GM12878 (cell line): ENCODE measurements at regions not wholly inside any gene's neighbourhood (a gene's known extent, or its start where the extent isn't known, plus 50 kb on each side); places are given as distances from the start of the nearest gene placed in this dataset.
"Not testable (repeated sequence)": the region's sequence is repeated elsewhere in the genome, so short reads cannot be mapped to it uniquely, and the experiment has no call there.

Source experiments
- ATAC-seq: fragments of 200-7000 bp; cut with Tn5 transposase; 3 replicates; pipeline ENCODE4 v1.9.1; 2020; ENCODE audit warnings: mild to moderate bottlenecking, moderate library complexity
- BruUV-seq: library from RNA; stranded (reverse); fragments of 400-500 nt; replicated peaks from 2 replicates; lab custom pipeline; 2021; lab: Mats Ljungman, UMichigan
- CTCF ChIA-PET: fragments of 300-600 bp; sonication (Branson Sonifier 250); formaldehyde crosslinking; extraction: SDS; loops from one replicate; lab custom pipeline; 2021; ENCODE audit warnings: inconsistent platforms; lab: Yijun Ruan, JAX
- POLR2A ChIA-PET: fragments of 350-600 bp; formaldehyde crosslinking; extraction: SDS; loops from one replicate; lab custom pipeline; 2021; ENCODE audit warnings: inconsistent platforms; lab: Charles Lee
- RAD21 ChIA-PET: fragments of 300-600 bp; sonication (Branson Sonifier 250); formaldehyde crosslinking; loops from one replicate; lab custom pipeline; 2023; ENCODE audit warnings: antibody characterized with exemption; ENCODE audit not compliant: unreplicated experiment; lab: Charles Lee
- SMC1A ChIA-PET: fragments of 300-600 bp; sonication (Branson Sonifier 250); formaldehyde crosslinking; loops from one replicate; lab custom pipeline; 2023; ENCODE audit not compliant: unreplicated experiment, uncharacterized antibody; lab: Charles Lee
- DNase-seq: peaks from one replicate; pipeline ENCODE4 v3.0.0-alpha.2; 2011; ENCODE audit warnings: low read depth, low spot score
- FAIRE-seq: peaks from 3 replicates; lab custom pipeline; 2011; peaks lifted over from hg19 to GRCh38; lab: Jason Lieb, UNC
- H2AFZ ChIP-seq: 2 replicates; pipeline ENCODE4 v1.6.0; 2011; ENCODE audit warnings: low read depth, low read length, control low read depth; ENCODE audit not compliant: control insufficient read depth
- H3K27ac ChIP-seq: 2 replicates; pipeline ENCODE4 v1.5.1; 2011; ENCODE audit warnings: control low read depth; ENCODE audit not compliant: control insufficient read depth, insufficient read depth
- H3K27me3 ChIP-seq, 2 experiments: replicated peaks in 1 of 2; 2 replicates each; pipeline versions ENCODE4 v1.6.0 to v1.6.1; 2011; ENCODE audit warnings: low read length in 1 of 2; ENCODE audit not compliant: control insufficient read depth in 2 of 2, insufficient read depth in 2 of 2
- H3K36me3 ChIP-seq, 2 experiments: 2 replicates each; pipeline ENCODE4 v1.5.1; 2011; ENCODE audit warnings: low read length in 1 of 2; ENCODE audit not compliant: control insufficient read depth in 2 of 2, insufficient read depth in 2 of 2
- H3K4me1 ChIP-seq: 2 replicates; pipeline ENCODE4 v1.6.1; 2011; ENCODE audit warnings: mild to moderate bottlenecking, low read length, moderate library complexity, mixed read lengths; ENCODE audit not compliant: control insufficient read depth, insufficient read depth
- H3K4me2 ChIP-seq: 2 replicates; pipeline ENCODE4 v1.6.0; 2011; ENCODE audit warnings: control low read depth; ENCODE audit not compliant: control insufficient read depth, insufficient read depth
- H3K4me3 ChIP-seq: fragments of 200-600 bp; sonication (generic); 2 replicates; pipeline ENCODE4 v1.5.1; 2016
- H3K79me2 ChIP-seq: 2 replicates; pipeline ENCODE4 v1.6.0; 2011; ENCODE audit warnings: low read length; ENCODE audit not compliant: control insufficient read depth, insufficient read depth
- H3K9ac ChIP-seq: 2 replicates; pipeline ENCODE4 v1.8.0; 2011; ENCODE audit warnings: low read length, control low read depth, mixed read lengths; ENCODE audit not compliant: control insufficient read depth, insufficient read depth
- H3K9me3 ChIP-seq: replicated peaks from 3 replicates; pipeline ENCODE4 v1.5.1; 2011; ENCODE audit warnings: mild to moderate bottlenecking, low read length; ENCODE audit not compliant: control insufficient read depth, insufficient read depth
- H4K20me1 ChIP-seq: 2 replicates; pipeline ENCODE4 v1.6.0; 2011; ENCODE audit not compliant: control insufficient read depth, insufficient read depth
- ATF7 ChIP-seq: fragments of 450-650 bp; IDR thresholded peaks from 2 replicates; pipeline ENCODE4 v1.6.1; 2016; ENCODE audit warnings: low read depth, mild to moderate bottlenecking
- DPF2 ChIP-seq: fragments of 450-650 bp; IDR thresholded peaks from 2 replicates; pipeline ENCODE4 v1.6.1; 2017; ENCODE audit warnings: mild to moderate bottlenecking
- WGBS: methylation state at CpG from one replicate; pipeline ENCODE4 v1.1.6; 2016; ENCODE audit warnings: low lambda C conversion rate; ENCODE audit not compliant: insufficient replicate concordance, insufficient coverage; ENCODE audit errors: missing lambda C conversion rate; 5-methylcytosine and 5-hydroxymethylcytosine counted together
- in situ Hi-C: fragments of 300-500 bp; cut with MboI; formaldehyde crosslinking; loops from 9 replicates; pipeline ENCODE4 v1.14.3; 2018; ENCODE audit warnings: mixed read lengths
- intact Hi-C: fragments of 100-400 bp; cut with micrococcal nuclease; formaldehyde crosslinking; loops from one replicate; pipeline ENCODE4 v1.14.2; 2022; ENCODE audit not compliant: unreplicated experiment

DNA sequence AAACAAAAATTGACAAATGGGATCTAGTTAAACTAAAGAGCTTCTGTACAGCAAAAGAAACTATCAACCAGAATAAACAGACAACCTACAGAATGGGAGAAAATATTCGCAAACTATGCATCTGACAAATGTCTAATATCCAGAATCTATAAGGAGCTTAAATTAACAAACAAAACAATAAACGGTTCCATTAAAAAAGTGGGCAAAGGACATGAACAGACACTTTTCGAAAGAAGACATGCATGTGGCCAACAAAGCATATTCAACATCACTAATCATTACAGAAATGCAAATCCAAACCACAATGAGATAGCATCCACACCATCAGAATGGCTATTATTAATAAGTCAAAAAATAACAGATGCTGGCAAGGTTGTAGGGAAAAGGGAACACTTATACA is 50.5 kb upstream of the MED13L start:
- CTCF ChIA-PET, in situ Hi-C loops, BruUV-seq, POLR2A ChIA-PET, ATAC-seq, SMC1A ChIA-PET, H3K27me3 ChIP-seq, H3K9ac ChIP-seq, intact Hi-C loops, H3K9me3 ChIP-seq, H3K79me2 ChIP-seq, H4K20me1 ChIP-seq, H2AFZ ChIP-seq, DNase-seq, H3K27ac ChIP-seq, FAIRE-seq, H3K4me3 ChIP-seq, H3K36me3 ChIP-seq, H3K4me2 ChIP-seq: not testable (repeated sequence)
- H3K4me1 ChIP-seq: peaks cover 22% of the 10 kb centered on the region
- 75% methylated on average over 3 of the region's 3 CpGs for WGBS
- RAD21 ChIA-PET: interaction anchor here (1.5 kb wide), 1 partner anchor 231 kb away, joined by 3 read pairs; the partner anchor contains the start of gene MAP1LC3B2

DNA sequence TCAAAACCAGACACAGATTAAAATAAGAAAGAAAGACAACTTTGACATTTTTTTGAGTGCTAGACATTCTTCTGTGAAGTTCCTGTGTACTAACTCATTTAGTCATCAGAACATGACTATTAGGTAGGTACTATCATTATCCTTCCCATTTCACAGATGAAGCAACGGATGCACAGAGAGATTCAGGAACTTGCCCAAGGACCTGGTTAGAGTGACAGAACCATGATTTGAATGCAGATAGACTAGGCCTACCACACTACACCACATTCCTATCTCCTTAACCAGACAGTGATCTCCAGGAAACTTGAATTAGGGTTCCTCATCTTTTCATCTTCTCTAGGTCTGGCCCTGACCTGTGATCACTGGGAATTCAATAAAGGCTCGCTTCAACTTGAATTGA is 54.4 kb upstream of the MED13L start:
- Histone ChIP-seq H3K4me3 (no peak overlapping the region), H3K9me3 (peaks cover 5% of the 10 kb centered on the region; the same call in 2 of the 3 replicates), H2AFZ (no peak overlapping the region), H3K4me1 (peaks cover 27% of the 10 kb centered on the region), H3K4me2 (no peak overlapping the region), H3K27me3 (no peaks in the 10 kb centered on the region), H3K79me2 (no peaks in the 10 kb centered on the region), H3K36me3 (no peaks in the 10 kb centered on the region), H4K20me1 (no peaks in the 10 kb centered on the region), H3K27ac (no peak overlapping the region), H3K9ac (no peak overlapping the region)
- TF ChIP-seq DPF2 (no peak), ATF7 (no peak)
- in situ Hi-C loops: no loop called here
- intact Hi-C loops: no loop called here
- WGBS: 97% methylated on average over 2 of the region's 2 CpGs
- ChIA-PET POLR2A (no interaction called here), SMC1A (no interaction called here), CTCF (no interaction called here), RAD21 (no interaction called here)
- FAIRE-seq: no peak
- no TSS peak for BruUV-seq
- no peak for DNase-seq
- ATAC-seq: no peak
